A549 (cell line): ENCODE measurements at regions not wholly inside any gene's neighbourhood (a gene's known extent, or its start where the extent isn't known, plus 50 kb on each side); places are given as distances from the start of the nearest gene placed in this dataset.

ENCODE experiments used
- ATAC-seq, 2 experiments: fragments of 200-7000 bp in 1 of 2; fragments of >200 bp in 1 of 2; cut with Nextera tagmentation in 1 of 2; cut with Tn5 transposase in 1 of 2; 3 replicates each; pipeline versions ENCODE4 v1.8.0 to v1.9.1; 2018 to 2020; ENCODE audit warnings: mild to moderate bottlenecking in 1 of 2, moderate library complexity in 1 of 2
- CTCF ChIA-PET: fragments of 300-600 bp; sonication (Branson Sonifier 250); formaldehyde crosslinking; extraction: SDS; loops from one replicate; lab custom pipeline; 2021; ENCODE audit warnings: antibody characterized with exemption, inconsistent platforms; lab: Yijun Ruan, JAX
- POLR2A ChIA-PET: fragments of 350-600 bp; formaldehyde crosslinking; extraction: SDS; loops from one replicate; lab custom pipeline; 2021; ENCODE audit warnings: antibody characterized with exemption, inconsistent platforms; lab: Yijun Ruan, JAX
- DNase-seq, 2 experiments: peaks; one replicate each; pipeline versions ENCODE4 v3.0.0 to v3.0.0-alpha.2; 2011 to 2016; ENCODE audit warnings: low read depth in 1 of 2, low spot score in 1 of 2
- FAIRE-seq: peaks from 2 replicates; lab custom pipeline; 2011; peaks lifted over from hg19 to GRCh38; lab: Jason Lieb, UNC
- H3K27ac ChIP-seq, 2 experiments: fragments of >200 bp; sonication (Bioruptor Twin); formaldehyde crosslinking; 3 replicates each; pipeline ENCODE4 v1.5.1; 2016 to 2017
- H3K4me1 ChIP-seq: fragments of >200 bp; sonication (Bioruptor Twin); formaldehyde crosslinking; 3 replicates; pipeline ENCODE4 v1.6.1; 2016
- H3K4me2 ChIP-seq: fragments of >200 bp; sonication (Bioruptor Twin); formaldehyde crosslinking; 3 replicates; pipeline ENCODE4 v1.6.1; 2016
- H3K4me3 ChIP-seq: fragments of >200 bp; sonication (Bioruptor Twin); formaldehyde crosslinking; 3 replicates; pipeline ENCODE4 v1.5.1; 2016
- H3K9me3 ChIP-seq: fragments of >200 bp; sonication (Bioruptor Twin); formaldehyde crosslinking; 3 replicates; pipeline ENCODE4 v1.6.1; 2016
- CHD4 ChIP-seq: fragments of 200-600 bp; sonication (generic); IDR thresholded peaks from 2 replicates; pipeline ENCODE4 v1.6.1; 2016; ENCODE audit warnings: antibody characterized with exemption, mild to moderate bottlenecking, borderline replicate concordance
- EHF ChIP-seq: fragments of 250-450 bp; sonication (Bioruptor Pico); IDR thresholded peaks from 2 replicates; pipeline ENCODE4 v1.5.0; 2020; ENCODE audit warnings: mild to moderate bottlenecking
- EHMT2 ChIP-seq: fragments of 200-600 bp; sonication (generic); IDR thresholded peaks from 2 replicates; pipeline ENCODE4 v1.6.1; 2016; ENCODE audit warnings: antibody characterized with exemption, low read depth, mild to moderate bottlenecking, moderate library complexity
- EP300 ChIP-seq, 2 experiments: fragments of >200 bp; sonication (Bioruptor Twin); formaldehyde crosslinking; IDR thresholded peaks; 2 replicates in 1 of 2; 3 replicates in 1 of 2; pipeline ENCODE4 v1.6.1; 2016 to 2017
- FOSB ChIP-seq: fragments of 250-450 bp; sonication (Bioruptor Pico); IDR thresholded peaks from 2 replicates; pipeline ENCODE4 v1.5.0; 2020; ENCODE audit warnings: mild to moderate bottlenecking, moderate library complexity
- GATA3 ChIP-seq: IDR thresholded peaks from 2 replicates; pipeline ENCODE4 v1.6.1; 2012; ENCODE audit warnings: borderline replicate concordance
- HDAC2 ChIP-seq: fragments of 200-600 bp; sonication (generic); IDR thresholded peaks from 2 replicates; pipeline ENCODE4 v1.6.1; 2016
- HEYL ChIP-seq: fragments of 250-450 bp; sonication (Bioruptor Pico); IDR thresholded peaks from 2 replicates; pipeline ENCODE4 v1.8.0; 2021; ENCODE audit warnings: mild to moderate bottlenecking, moderate library complexity
- MAFK ChIP-seq: fragments of 450-650 bp; IDR thresholded peaks from 2 replicates; pipeline ENCODE4 v1.6.1; 2014; ENCODE audit not compliant: partially characterized antibody
- MAZ ChIP-seq: fragments of 150-350 bp; IDR thresholded peaks from 2 replicates; pipeline ENCODE4 v1.6.1; 2014; ENCODE audit warnings: antibody characterized with exemption, low read depth, low read length, borderline replicate concordance
- NR3C1 ChIP-seq: fragments of >200 bp; sonication (Bioruptor Twin); formaldehyde crosslinking; IDR thresholded peaks from 3 replicates; pipeline ENCODE4 v1.6.1; 2017
- POLR2A ChIP-seq: IDR thresholded peaks from 2 replicates; pipeline ENCODE4 v1.6.1; 2012; ENCODE audit warnings: mild to moderate bottlenecking, low read length
- POLR2AphosphoS2 ChIP-seq: conservative IDR thresholded peaks from 2 replicates; pipeline ENCODE4 v1.6.1; 2012; ENCODE audit warnings: low read length, improper control_type of control experiment, inconsistent platforms
- RFX5 ChIP-seq: fragments of 450-650 bp; IDR thresholded peaks from 2 replicates; pipeline ENCODE4 v1.7.1; 2014; ENCODE audit warnings: antibody characterized with exemption, mild to moderate bottlenecking, moderate library complexity
- RNF2 ChIP-seq: fragments of 200-600 bp; sonication (generic); IDR thresholded peaks from 2 replicates; pipeline ENCODE4 v1.6.1; 2016; ENCODE audit warnings: low read depth, mild to moderate bottlenecking, antibody characterized with exemption, moderate library complexity, borderline replicate concordance
- SREBF2 ChIP-seq: fragments of 450-650 bp; IDR thresholded peaks from 2 replicates; pipeline ENCODE4 v1.6.1; 2014; ENCODE audit warnings: mild to moderate bottlenecking, moderate library complexity
- TFCP2L1 ChIP-seq: fragments of 250-450 bp; sonication (Bioruptor Pico); IDR thresholded peaks from 2 replicates; pipeline ENCODE4 v1.5.0; 2021; ENCODE audit warnings: mild to moderate bottlenecking
- TP53 ChIP-seq: fragments of 250-450 bp; sonication (Bioruptor Pico); IDR thresholded peaks from 2 replicates; pipeline ENCODE4 v1.5.0; 2021; ENCODE audit warnings: mild to moderate bottlenecking, moderate library complexity
- ZFP36 ChIP-seq: fragments of 450-650 bp; IDR thresholded peaks from 2 replicates; pipeline ENCODE4 v1.6.1; 2014; ENCODE audit warnings: borderline replicate concordance; ENCODE audit not compliant: partially characterized antibody
- WGBS: methylation state at CpG from one replicate; pipeline ENCODE4 v1.1.6; 2017; ENCODE audit errors: missing lambda C conversion rate; 5-methylcytosine and 5-hydroxymethylcytosine counted together
- TF ChIP-seq, protein P1 (sequence below): IDR thresholded peaks from 2 replicates; pipeline ENCODE4 v1.6.1; 2012
- TF ChIP-seq, protein P2 (sequence below): fragments of >200 bp; sonication (Bioruptor Twin); formaldehyde crosslinking; IDR thresholded peaks from 2 replicates; pipeline ENCODE4 v1.6.1; 2016
- TF ChIP-seq, protein P3 (sequence below): fragments of 450-650 bp; IDR thresholded peaks from 2 replicates; pipeline ENCODE4 v1.6.1; 2014; ENCODE audit warnings: antibody characterized with exemption
- TF ChIP-seq, protein P4 (sequence below): fragments of 150-350 bp; IDR thresholded peaks from 2 replicates; pipeline ENCODE4 v1.6.1; 2014; ENCODE audit warnings: low read depth, mild to moderate bottlenecking, low read length
- TF ChIP-seq, protein P5 (sequence below): IDR thresholded peaks from 2 replicates; pipeline ENCODE4 v1.6.1; 2012; ENCODE audit warnings: low read depth, borderline replicate concordance
- TF ChIP-seq, protein P6 (sequence below): fragments of 200-600 bp; sonication (generic); IDR thresholded peaks from 2 replicates; pipeline ENCODE4 v1.6.1; 2016; ENCODE audit warnings: antibody characterized with exemption, mild to moderate bottlenecking, moderate library complexity

DNA sequence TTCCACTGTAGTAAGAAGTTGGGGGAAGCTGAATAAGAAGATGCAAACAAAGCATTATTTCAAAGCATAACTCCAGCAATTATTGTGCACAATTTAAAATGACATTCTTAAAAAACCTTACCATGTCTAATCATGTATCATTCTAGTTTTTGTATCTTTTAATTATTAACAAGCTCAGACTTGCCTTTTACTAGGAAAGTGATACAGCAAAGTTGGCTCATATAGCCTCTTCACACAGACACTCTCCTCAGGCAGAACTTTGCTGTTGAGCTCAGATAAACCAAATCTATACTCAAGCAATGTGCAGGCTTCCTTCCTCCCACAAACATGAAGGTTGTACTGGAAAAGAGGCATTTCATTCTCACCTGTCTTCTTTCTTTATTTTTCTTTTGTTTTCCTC, 358.7 kb upstream of the EMCN start (continued):
- no peak for TF ChIP-seq ZFP36

DNA sequence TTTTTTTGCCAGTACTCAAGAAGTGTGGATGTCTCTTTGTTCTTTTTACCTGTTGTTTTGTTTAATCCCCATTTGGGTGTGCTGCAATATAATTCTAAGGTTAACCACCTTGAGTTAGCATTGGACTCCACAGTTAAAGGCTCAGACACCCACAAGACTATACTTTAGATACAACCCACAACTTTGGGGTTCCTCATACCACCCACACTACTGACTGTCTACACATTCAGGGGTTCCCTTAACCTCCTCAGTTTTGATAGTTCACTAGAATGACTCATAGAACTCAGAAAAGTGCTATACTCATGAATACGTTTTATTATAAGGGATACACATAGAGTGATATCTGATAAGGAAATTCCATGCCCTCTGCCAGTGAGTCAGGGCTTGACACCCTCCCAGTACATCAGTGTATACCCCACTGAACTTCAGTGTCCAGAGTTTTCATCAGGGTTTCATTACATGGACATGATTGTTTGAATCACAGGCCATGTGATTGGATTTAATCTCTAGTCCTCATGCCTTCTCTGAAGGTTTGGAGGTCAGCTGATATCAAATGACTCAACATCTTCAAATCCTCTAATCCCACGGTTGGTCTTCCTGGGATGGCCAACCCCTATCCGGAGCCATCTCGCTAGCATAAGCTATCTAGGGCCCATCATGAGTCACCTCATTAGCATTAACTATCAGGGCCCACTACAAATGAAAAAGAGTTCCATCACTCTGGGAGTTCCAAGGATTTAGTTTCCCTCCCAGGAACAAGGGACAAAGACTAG, 357.7 kb upstream of the EMCN start:
- no peak overlapping the region for H3K4me3 ChIP-seq
- ATAC-seq, result no peak
- no peak for FAIRE-seq
- no peak overlapping the region for H3K27ac ChIP-seq
- WGBS, result 66% methylated on average over 4 of the region's 4 CpGs
- H3K4me2 ChIP-seq, result no peak overlapping the region
- no peak for DNase-seq
- ChIA-PET POLR2A (no interaction called here), CTCF (no interaction called here)
- H3K4me1 ChIP-seq, result no peaks in the 10 kb centered on the region
- TF ChIP-seq POLR2A (no peak), SREBF2 (no peak), TFCP2L1 (CRISPR knock-in tag) (no peak), EHF (CRISPR knock-in tag) (no peak), GATA3 (no peak), MAZ (no peak), RFX5 (no peak), HEYL (CRISPR knock-in tag) (no peak), FOSB (CRISPR knock-in tag) (no peak), EP300 (IDR thresholded peaks at IDR 0.05) (no peak), EHMT2 (no peak), CHD4 (no peak), TP53 (CRISPR knock-in tag) (no peak), NR3C1 (no peak), MAFK (no peak), HDAC2 (no peak)
- TF ChIP-seq, protein P1, sequence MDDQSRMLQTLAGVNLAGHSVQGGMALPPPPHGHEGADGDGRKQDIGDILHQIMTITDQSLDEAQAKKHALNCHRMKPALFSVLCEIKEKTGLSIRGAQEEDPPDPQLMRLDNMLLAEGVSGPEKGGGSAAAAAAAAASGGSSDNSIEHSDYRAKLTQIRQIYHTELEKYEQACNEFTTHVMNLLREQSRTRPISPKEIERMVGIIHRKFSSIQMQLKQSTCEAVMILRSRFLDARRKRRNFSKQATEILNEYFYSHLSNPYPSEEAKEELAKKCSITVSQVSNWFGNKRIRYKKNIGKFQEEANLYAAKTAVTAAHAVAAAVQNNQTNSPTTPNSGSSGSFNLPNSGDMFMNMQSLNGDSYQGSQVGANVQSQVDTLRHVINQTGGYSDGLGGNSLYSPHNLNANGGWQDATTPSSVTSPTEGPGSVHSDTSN, result no peak
- TF ChIP-seq, protein P2, sequence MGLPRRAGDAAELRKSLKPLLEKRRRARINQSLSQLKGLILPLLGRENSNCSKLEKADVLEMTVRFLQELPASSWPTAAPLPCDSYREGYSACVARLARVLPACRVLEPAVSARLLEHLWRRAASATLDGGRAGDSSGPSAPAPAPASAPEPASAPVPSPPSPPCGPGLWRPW, result no peak
- no peaks in the 10 kb centered on the region for H3K9me3 ChIP-seq

DNA sequence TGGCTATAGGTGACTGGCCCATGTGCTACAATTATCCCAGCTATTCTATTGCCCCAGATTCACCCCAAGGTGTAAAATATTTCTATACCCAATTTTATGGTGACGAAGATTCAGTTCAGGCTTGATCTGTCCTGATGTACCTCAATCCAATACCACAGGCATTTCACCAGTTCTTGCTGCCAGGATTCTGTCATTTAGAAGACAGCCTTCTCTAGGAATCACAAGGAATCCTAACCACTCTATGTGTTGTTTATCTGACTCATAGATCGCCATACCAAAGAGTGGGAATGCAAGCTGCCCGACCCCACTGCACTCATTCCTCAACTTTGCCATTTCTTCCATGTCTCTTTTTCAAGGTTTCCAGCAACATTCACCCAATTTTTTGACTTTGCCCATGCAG, 355.0 kb upstream of the EMCN start:
- TF ChIP-seq, protein P3, sequence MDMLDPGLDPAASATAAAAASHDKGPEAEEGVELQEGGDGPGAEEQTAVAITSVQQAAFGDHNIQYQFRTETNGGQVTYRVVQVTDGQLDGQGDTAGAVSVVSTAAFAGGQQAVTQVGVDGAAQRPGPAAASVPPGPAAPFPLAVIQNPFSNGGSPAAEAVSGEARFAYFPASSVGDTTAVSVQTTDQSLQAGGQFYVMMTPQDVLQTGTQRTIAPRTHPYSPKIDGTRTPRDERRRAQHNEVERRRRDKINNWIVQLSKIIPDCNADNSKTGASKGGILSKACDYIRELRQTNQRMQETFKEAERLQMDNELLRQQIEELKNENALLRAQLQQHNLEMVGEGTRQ, result no peak
- TF ChIP-seq, protein P4, sequence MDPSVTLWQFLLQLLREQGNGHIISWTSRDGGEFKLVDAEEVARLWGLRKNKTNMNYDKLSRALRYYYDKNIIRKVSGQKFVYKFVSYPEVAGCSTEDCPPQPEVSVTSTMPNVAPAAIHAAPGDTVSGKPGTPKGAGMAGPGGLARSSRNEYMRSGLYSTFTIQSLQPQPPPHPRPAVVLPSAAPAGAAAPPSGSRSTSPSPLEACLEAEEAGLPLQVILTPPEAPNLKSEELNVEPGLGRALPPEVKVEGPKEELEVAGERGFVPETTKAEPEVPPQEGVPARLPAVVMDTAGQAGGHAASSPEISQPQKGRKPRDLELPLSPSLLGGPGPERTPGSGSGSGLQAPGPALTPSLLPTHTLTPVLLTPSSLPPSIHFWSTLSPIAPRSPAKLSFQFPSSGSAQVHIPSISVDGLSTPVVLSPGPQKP, result no peak
- TF ChIP-seq, protein P5, sequence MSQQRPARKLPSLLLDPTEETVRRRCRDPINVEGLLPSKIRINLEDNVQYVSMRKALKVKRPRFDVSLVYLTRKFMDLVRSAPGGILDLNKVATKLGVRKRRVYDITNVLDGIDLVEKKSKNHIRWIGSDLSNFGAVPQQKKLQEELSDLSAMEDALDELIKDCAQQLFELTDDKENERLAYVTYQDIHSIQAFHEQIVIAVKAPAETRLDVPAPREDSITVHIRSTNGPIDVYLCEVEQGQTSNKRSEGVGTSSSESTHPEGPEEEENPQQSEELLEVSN, result no peak
- TF ChIP-seq RNF2, result no peak
- TF ChIP-seq, protein P6, sequence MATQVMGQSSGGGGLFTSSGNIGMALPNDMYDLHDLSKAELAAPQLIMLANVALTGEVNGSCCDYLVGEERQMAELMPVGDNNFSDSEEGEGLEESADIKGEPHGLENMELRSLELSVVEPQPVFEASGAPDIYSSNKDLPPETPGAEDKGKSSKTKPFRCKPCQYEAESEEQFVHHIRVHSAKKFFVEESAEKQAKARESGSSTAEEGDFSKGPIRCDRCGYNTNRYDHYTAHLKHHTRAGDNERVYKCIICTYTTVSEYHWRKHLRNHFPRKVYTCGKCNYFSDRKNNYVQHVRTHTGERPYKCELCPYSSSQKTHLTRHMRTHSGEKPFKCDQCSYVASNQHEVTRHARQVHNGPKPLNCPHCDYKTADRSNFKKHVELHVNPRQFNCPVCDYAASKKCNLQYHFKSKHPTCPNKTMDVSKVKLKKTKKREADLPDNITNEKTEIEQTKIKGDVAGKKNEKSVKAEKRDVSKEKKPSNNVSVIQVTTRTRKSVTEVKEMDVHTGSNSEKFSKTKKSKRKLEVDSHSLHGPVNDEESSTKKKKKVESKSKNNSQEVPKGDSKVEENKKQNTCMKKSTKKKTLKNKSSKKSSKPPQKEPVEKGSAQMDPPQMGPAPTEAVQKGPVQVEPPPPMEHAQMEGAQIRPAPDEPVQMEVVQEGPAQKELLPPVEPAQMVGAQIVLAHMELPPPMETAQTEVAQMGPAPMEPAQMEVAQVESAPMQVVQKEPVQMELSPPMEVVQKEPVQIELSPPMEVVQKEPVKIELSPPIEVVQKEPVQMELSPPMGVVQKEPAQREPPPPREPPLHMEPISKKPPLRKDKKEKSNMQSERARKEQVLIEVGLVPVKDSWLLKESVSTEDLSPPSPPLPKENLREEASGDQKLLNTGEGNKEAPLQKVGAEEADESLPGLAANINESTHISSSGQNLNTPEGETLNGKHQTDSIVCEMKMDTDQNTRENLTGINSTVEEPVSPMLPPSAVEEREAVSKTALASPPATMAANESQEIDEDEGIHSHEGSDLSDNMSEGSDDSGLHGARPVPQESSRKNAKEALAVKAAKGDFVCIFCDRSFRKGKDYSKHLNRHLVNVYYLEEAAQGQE, result no peak
- TF ChIP-seq RFX5, result no peak
- TF ChIP-seq POLR2AphosphoS2, result no peak
- ATAC-seq (no peak), DNase-seq (no peak), FAIRE-seq (no peak)
- Histone ChIP-seq H3K9me3 (no peaks in the 10 kb centered on the region), H3K4me1 (no peaks in the 10 kb centered on the region), H3K27ac (no peak overlapping the region), H3K4me2 (no peak overlapping the region), H3K4me3 (no peak overlapping the region)
- 54% methylated on average over 3 of the region's 3 CpGs for whole genome bisulfite sequencing
- ChIA-PET CTCF (interaction anchor here (1.3 kb wide), 1 partner anchor 9 kb away, joined by 7 read pairs; no protein-coding TSS in a partner anchor), POLR2A (no interaction called here)
